ENCODE measurements at regions not wholly inside any gene's neighbourhood (a gene's known extent, or its start where the extent isn't known, plus 50 kb on each side); places are given as distances from the start of the nearest gene placed in this dataset.

DNA sequence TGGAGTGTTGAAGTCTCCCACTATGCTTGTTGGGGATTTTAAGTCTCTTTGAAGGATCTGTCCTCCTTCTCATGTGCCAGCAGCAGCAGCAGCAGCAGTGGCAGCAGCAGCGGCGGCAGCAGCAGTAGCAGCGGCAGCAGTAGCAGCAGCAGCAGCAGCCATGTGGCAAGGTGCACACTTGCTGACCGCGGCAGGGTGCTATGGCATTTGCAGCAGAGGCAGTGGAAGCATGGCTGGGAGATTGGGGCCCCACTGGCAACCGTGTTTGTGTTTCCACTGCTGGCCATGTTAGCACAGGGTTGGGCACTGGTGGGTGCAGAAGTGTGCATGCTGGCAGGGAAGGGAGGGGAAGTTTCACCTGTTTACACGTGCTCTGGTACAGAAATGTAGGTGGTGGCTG lies 280.1 kb downstream of the NUP35 start:
- Histone ChIP-seq H3K9me3 (ENCODE audit: control insufficient read depth in 1 of 2, insufficient read depth in 1 of 2, low read length in 2 of 2) (peaks cover 3 to 15% of the 10 kb centered on the region in 2 experiments), H3K4me3 (ENCODE audit: low read length) (no peak overlapping the region), H3K36me3 (ENCODE audit: insufficient read depth, low read length) (no peaks in the 10 kb centered on the region), H3K4me1 (ENCODE audit: insufficient read depth, low read length) (no peaks in the 10 kb centered on the region), H3K27ac (ENCODE audit: low read depth in 1 of 2, low read length in 2 of 2) (no peak overlapping the region), H3K27me3 (ENCODE audit: control insufficient read depth in 1 of 2, insufficient read depth in 2 of 2, low read length in 2 of 2) (no peaks in the 10 kb centered on the region)
- H3K4me3 Mint-ChIP-seq: no peak overlapping the region
- POLR2A ChIA-PET: no interaction called here
- H3K27ac Mint-ChIP-seq: no peak overlapping the region
- CTCF ChIA-PET: no interaction called here
- TF ChIP-seq, protein P1, sequence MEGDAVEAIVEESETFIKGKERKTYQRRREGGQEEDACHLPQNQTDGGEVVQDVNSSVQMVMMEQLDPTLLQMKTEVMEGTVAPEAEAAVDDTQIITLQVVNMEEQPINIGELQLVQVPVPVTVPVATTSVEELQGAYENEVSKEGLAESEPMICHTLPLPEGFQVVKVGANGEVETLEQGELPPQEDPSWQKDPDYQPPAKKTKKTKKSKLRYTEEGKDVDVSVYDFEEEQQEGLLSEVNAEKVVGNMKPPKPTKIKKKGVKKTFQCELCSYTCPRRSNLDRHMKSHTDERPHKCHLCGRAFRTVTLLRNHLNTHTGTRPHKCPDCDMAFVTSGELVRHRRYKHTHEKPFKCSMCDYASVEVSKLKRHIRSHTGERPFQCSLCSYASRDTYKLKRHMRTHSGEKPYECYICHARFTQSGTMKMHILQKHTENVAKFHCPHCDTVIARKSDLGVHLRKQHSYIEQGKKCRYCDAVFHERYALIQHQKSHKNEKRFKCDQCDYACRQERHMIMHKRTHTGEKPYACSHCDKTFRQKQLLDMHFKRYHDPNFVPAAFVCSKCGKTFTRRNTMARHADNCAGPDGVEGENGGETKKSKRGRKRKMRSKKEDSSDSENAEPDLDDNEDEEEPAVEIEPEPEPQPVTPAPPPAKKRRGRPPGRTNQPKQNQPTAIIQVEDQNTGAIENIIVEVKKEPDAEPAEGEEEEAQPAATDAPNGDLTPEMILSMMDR (IDR thresholded peaks at IDR 0.05): no peak
- H3K27me3 Mint-ChIP-seq: no peaks in the 10 kb centered on the region
- H3K36me3 Mint-ChIP-seq (ENCODE audit: low read depth): no peaks in the 10 kb centered on the region
- ATAC-seq (ENCODE audit: poor library complexity) (no peak), DNase-seq (no peak)
- H3K4me1 Mint-ChIP-seq (ENCODE audit: low read depth): no peaks in the 10 kb centered on the region
- H3K9me3 Mint-ChIP-seq: peaks cover 7% of the 10 kb centered on the region
- intact Hi-C loops (cut with DNase I, micrococcal nuclease): no loop called here

DNA sequence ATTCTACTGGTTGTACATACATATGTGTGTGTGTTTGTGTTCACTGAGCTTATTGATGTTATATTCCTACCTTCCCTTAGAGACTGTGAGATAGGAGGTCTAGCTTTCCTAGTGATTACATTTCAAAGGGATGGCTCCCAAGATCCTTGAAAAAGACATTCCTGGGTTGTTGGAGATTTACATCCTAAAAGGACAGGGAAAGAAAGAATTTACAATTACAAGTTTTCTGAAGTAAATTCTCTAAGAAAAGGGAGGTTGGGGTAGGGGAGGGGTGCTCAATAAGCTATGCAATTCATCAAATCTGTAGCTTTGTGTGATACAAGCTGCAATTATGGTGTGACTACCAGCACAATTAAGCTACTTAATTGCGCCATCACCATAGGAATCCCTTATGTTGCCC lies 284.3 kb downstream of the NUP35 start:
- DNase-seq (no peak), ATAC-seq (ENCODE audit: poor library complexity) (no peak)
- Mint-ChIP-seq H3K9me3 (peaks cover 8% of the 10 kb centered on the region), H3K36me3 (ENCODE audit: low read depth) (no peaks in the 10 kb centered on the region), H3K4me1 (ENCODE audit: low read depth) (no peaks in the 10 kb centered on the region), H3K4me3 (no peak overlapping the region), H3K27ac (no peak overlapping the region), H3K27me3 (no peaks in the 10 kb centered on the region)
- Histone ChIP-seq H3K9me3 (ENCODE audit: control insufficient read depth in 1 of 2, insufficient read depth in 1 of 2, low read length in 2 of 2) (peaks cover 3 to 10% of the 10 kb centered on the region in 2 experiments), H3K27ac (ENCODE audit: low read depth in 1 of 2, low read length in 2 of 2) (no peak overlapping the region), H3K4me1 (ENCODE audit: insufficient read depth, low read length) (no peaks in the 10 kb centered on the region), H3K27me3 (ENCODE audit: control insufficient read depth in 1 of 2, insufficient read depth in 2 of 2, low read length in 2 of 2) (no peaks in the 10 kb centered on the region), H3K4me3 (ENCODE audit: low read length) (no peak overlapping the region), H3K36me3 (ENCODE audit: insufficient read depth, low read length) (no peaks in the 10 kb centered on the region)
- CTCF ChIA-PET: no interaction called here
- TF ChIP-seq, protein P1 (IDR thresholded peaks at IDR 0.05): no peak
- POLR2A ChIA-PET: no interaction called here
- intact Hi-C loops (cut with DNase I, micrococcal nuclease): no loop called here

DNA sequence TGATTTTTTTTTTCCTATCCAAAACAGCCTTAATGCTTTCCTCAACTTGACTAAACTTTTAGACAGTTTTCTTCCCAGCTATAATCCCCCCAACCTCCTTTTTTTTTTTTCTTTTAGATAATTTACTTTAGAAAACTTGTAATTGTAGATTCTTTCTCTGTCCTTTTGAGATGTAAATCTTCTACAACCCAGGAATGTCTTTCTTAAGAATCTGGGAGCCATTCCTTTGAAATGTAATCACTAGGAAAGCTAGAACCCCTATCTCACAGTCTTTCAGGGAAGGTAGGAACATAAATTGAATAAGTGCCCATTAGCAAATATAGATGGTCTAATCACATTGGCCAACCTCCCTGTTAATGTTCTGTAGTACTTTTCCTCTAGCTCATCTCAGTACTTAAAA lies 285.4 kb downstream of the NUP35 start:
- Histone ChIP-seq H3K4me1 (ENCODE audit: insufficient read depth, low read length) (no peaks in the 10 kb centered on the region), H3K36me3 (ENCODE audit: insufficient read depth, low read length) (no peaks in the 10 kb centered on the region), H3K9me3 (ENCODE audit: control insufficient read depth in 1 of 2, insufficient read depth in 1 of 2, low read length in 2 of 2) (peaks cover 3 to 4% of the 10 kb centered on the region in 2 experiments), H3K4me3 (ENCODE audit: low read length) (no peak overlapping the region), H3K27me3 (ENCODE audit: control insufficient read depth in 1 of 2, insufficient read depth in 2 of 2, low read length in 2 of 2) (no peaks in the 10 kb centered on the region), H3K27ac (ENCODE audit: low read depth in 1 of 2, low read length in 2 of 2) (no peak overlapping the region)
- no peak for ATAC-seq (ENCODE audit: poor library complexity)
- Mint-ChIP-seq H3K27me3 (no peaks in the 10 kb centered on the region), H3K4me3 (no peak overlapping the region), H3K36me3 (ENCODE audit: low read depth) (no peaks in the 10 kb centered on the region), H3K4me1 (ENCODE audit: low read depth) (no peaks in the 10 kb centered on the region), H3K9me3 (peaks cover 5% of the 10 kb centered on the region), H3K27ac (no peak overlapping the region)
- ChIA-PET CTCF (no interaction called here), POLR2A (no interaction called here)
- no peak for DNase-seq
- intact Hi-C loops (cut with DNase I, micrococcal nuclease): no loop called here
- TF ChIP-seq, protein P1 (IDR thresholded peaks at IDR 0.05): no peak
